WERI-Rb-1 (cell line): ENCODE measurements at regions not wholly inside any gene's neighbourhood (a gene's known extent, or its start where the extent isn't known, plus 50 kb on each side); places are given as distances from the start of the nearest gene placed in this dataset.

Source experiments
- DNase-seq: peaks from one replicate; pipeline ENCODE4 v3.0.0-alpha.2; 2020
- H3K27ac ChIP-seq: fragments of 250-450 bp; sonication (Bioruptor Pico); 2 replicates; pipeline ENCODE4 v1.5.1; 2020; ENCODE audit warnings: mild to moderate bottlenecking, moderate library complexity
- H3K27me3 ChIP-seq: fragments of 250-450 bp; sonication (Bioruptor Pico); 2 replicates; pipeline ENCODE4 v1.5.1; 2021; ENCODE audit warnings: mild to moderate bottlenecking, low read depth, moderate library complexity; ENCODE audit not compliant: insufficient read depth, severe bottlenecking
- H3K36me3 ChIP-seq: fragments of 250-450 bp; sonication (Bioruptor Pico); 2 replicates; pipeline ENCODE4 v1.5.1; 2020; ENCODE audit warnings: mild to moderate bottlenecking, moderate library complexity
- H3K4me3 ChIP-seq: 2 replicates; pipeline ENCODE4 v1.5.1; 2011; ENCODE audit warnings: low read depth, mild to moderate bottlenecking, control low read depth, low read length
- H3K9me3 ChIP-seq: fragments of 250-450 bp; sonication (Bioruptor Pico); 2 replicates; pipeline ENCODE4 v1.5.1; 2021; ENCODE audit warnings: mild to moderate bottlenecking, moderate library complexity; ENCODE audit not compliant: severe bottlenecking
- CTCF ChIP-seq: IDR thresholded peaks from 2 replicates; pipeline ENCODE4 v1.5.1; 2011; ENCODE audit warnings: low read depth, mild to moderate bottlenecking, control low read depth, inconsistent platforms, low read length

- H3K36me3 ChIP-seq: no peaks in the 10 kb centered on the region
- H3K27ac ChIP-seq: no peak overlapping the region
- H3K9me3 ChIP-seq: no peaks in the 10 kb centered on the region
- TF ChIP-seq CTCF: no peak
- no peak for DNase-seq
- H3K27me3 ChIP-seq: no peaks in the 10 kb centered on the region
- H3K4me3 ChIP-seq: no peak overlapping the region
These were observed 206.8 kb upstream of the CADM1 start for GRCh38 chr11:115710980-115711379.

GRCh38 chr11:115710426-115710825, 206.2 kb upstream of the CADM1 start:
- DNase-seq: no peak
- Histone ChIP-seq H3K27ac (no peak overlapping the region), H3K4me3 (no peak overlapping the region), H3K9me3 (no peaks in the 10 kb centered on the region), H3K27me3 (no peaks in the 10 kb centered on the region), H3K36me3 (no peaks in the 10 kb centered on the region)
- no peak for TF ChIP-seq CTCF

GRCh38 chr11:115709297-115709696, 205.1 kb upstream of the CADM1 start:
- Histone ChIP-seq H3K27me3 (no peaks in the 10 kb centered on the region), H3K4me3 (no peak overlapping the region), H3K36me3 (no peaks in the 10 kb centered on the region), H3K9me3 (no peaks in the 10 kb centered on the region), H3K27ac (no peak overlapping the region)
- DNase-seq: no peak
- no peak for TF ChIP-seq CTCF

GRCh38 chr11:115707180-115707905, 203.1 kb upstream of the CADM1 start:
- H3K27ac ChIP-seq: no peak overlapping the region
- no peak for TF ChIP-seq CTCF
- no peak for DNase-seq
- H3K27me3 ChIP-seq: no peaks in the 10 kb centered on the region
- no peaks in the 10 kb centered on the region for H3K36me3 ChIP-seq
- H3K9me3 ChIP-seq: no peaks in the 10 kb centered on the region
- H3K4me3 ChIP-seq: no peak overlapping the region

- Histone ChIP-seq H3K4me3 (no peak overlapping the region), H3K36me3 (no peaks in the 10 kb centered on the region), H3K27me3 (no peaks in the 10 kb centered on the region), H3K9me3 (no peaks in the 10 kb centered on the region), H3K27ac (no peak overlapping the region)
- DNase-seq: no peak
- TF ChIP-seq CTCF: no peak
These were observed 202.5 kb upstream of the CADM1 start for GRCh38 chr11:115706626-115707135.

GRCh38 chr11:115705200-115705599, 201.0 kb upstream of the CADM1 start:
- DNase-seq: no peak
- H3K27ac ChIP-seq: no peak overlapping the region
- no peak overlapping the region for H3K4me3 ChIP-seq
- H3K27me3 ChIP-seq: no peaks in the 10 kb centered on the region
- TF ChIP-seq CTCF: no peak
- H3K36me3 ChIP-seq: no peaks in the 10 kb centered on the region
- no peaks in the 10 kb centered on the region for H3K9me3 ChIP-seq
